ENCODE measurements at regions not wholly inside any gene's neighbourhood (a gene's known extent, or its start where the extent isn't known, plus 50 kb on each side); places are given as distances from the start of the nearest gene placed in this dataset.
A peak's percentile ranks its signal among the peaks of the same experiment; 100 is the strongest.
"Not testable (repeated sequence)": the region's sequence is repeated elsewhere in the genome, so short reads cannot be mapped to it uniquely, and the experiment has no call there.

- peaks cover 30% of the 10 kb centered on the region for H3K27me3 Mint-ChIP-seq
- peaks cover 4% of the 10 kb centered on the region for H3K4me1 Mint-ChIP-seq
- ATAC-seq (no peak), DNase-seq (no peak)
- no peak overlapping the region for H3K4me3 Mint-ChIP-seq
- no peak overlapping the region for H3K27ac Mint-ChIP-seq
- H3K9me3 Mint-ChIP-seq, result peaks cover 0 to 5% of the 10 kb centered on the region in 2 donors
These were observed 76.1 kb upstream of the CYP1B1 start for GRCh38 chr2:38152035-38152434.

GRCh38 chr2:38149531-38149930, 73.6 kb upstream of the CYP1B1 start:
- H3K9me3 Mint-ChIP-seq, result peaks cover 0 to 5% of the 10 kb centered on the region in 2 donors
- ATAC-seq (no peak), DNase-seq (no peak)
- H3K27ac Mint-ChIP-seq, result no peak overlapping the region
- H3K27me3 Mint-ChIP-seq, result peaks cover 10% of the 10 kb centered on the region
- H3K4me1 Mint-ChIP-seq, result peaks cover 14% of the 10 kb centered on the region
- H3K4me3 Mint-ChIP-seq, result no peak overlapping the region

- H3K4me1 Mint-ChIP-seq, result peaks cover 14% of the 10 kb centered on the region
- H3K9me3 Mint-ChIP-seq, result peaks cover 0 to 2% of the 10 kb centered on the region in 2 donors
- H3K27me3 Mint-ChIP-seq, result no peaks in the 10 kb centered on the region
- H3K4me3 Mint-ChIP-seq, result no peak overlapping the region
- no peak for ATAC-seq
- no peak for DNase-seq
- no peak overlapping the region for H3K27ac Mint-ChIP-seq
These were observed 72.5 kb upstream of the CYP1B1 start for GRCh38 chr2:38148501-38148900.

- H3K4me1 Mint-ChIP-seq, result peaks cover 14% of the 10 kb centered on the region
- no peaks in the 10 kb centered on the region for H3K27me3 Mint-ChIP-seq
- H3K27ac Mint-ChIP-seq, result peak overlapping the region; percentile 29 to 57
- no peaks in the 10 kb centered on the region for H3K9me3 Mint-ChIP-seq
- no peak for ATAC-seq
- no peak for DNase-seq
- H3K4me3 Mint-ChIP-seq, result peak overlapping the region; percentile 39 to 63
These were observed 71.6 kb upstream of the CYP1B1 start for GRCh38 chr2:38147333-38148121.

GRCh38 chr2:38146907-38147307, 71.0 kb upstream of the CYP1B1 start:
- peak in 1 of 2 donors; percentile 16 for DNase-seq
- Mint-ChIP-seq H3K27me3 (no peaks in the 10 kb centered on the region), H3K4me1 (peaks cover 14% of the 10 kb centered on the region), H3K9me3 (no peaks in the 10 kb centered on the region), H3K27ac (peak overlapping the region in 1 of 2 donors; percentile 29), H3K4me3 (peak overlapping the region; percentile 39 to 63)
- ATAC-seq, result peak; percentile 82

- peaks cover 14% of the 10 kb centered on the region for H3K4me1 Mint-ChIP-seq
- H3K4me3 Mint-ChIP-seq, result peak overlapping the region; percentile 8 to 63
- no peak overlapping the region for H3K27ac Mint-ChIP-seq
- no peaks in the 10 kb centered on the region for H3K27me3 Mint-ChIP-seq
- H3K9me3 Mint-ChIP-seq, result no peaks in the 10 kb centered on the region
- DNase-seq (peak; percentile 16 to 43), ATAC-seq (peak; percentile 86)
These were observed 70.4 kb upstream of the CYP1B1 start for GRCh38 chr2:38146275-38146906.

GRCh38 chr2:38145236-38145635, 69.3 kb upstream of the CYP1B1 start:
- no peaks in the 10 kb centered on the region for H3K9me3 Mint-ChIP-seq
- no peak overlapping the region for H3K27ac Mint-ChIP-seq
- H3K4me1 Mint-ChIP-seq, result peaks cover 14% of the 10 kb centered on the region
- H3K4me3 Mint-ChIP-seq, result no peak overlapping the region
- ATAC-seq (no peak), DNase-seq (no peak)
- H3K27me3 Mint-ChIP-seq, result no peaks in the 10 kb centered on the region

- no peak overlapping the region for H3K4me3 Mint-ChIP-seq
- ATAC-seq, result no peak
- peaks cover 14% of the 10 kb centered on the region for H3K4me1 Mint-ChIP-seq
These were observed 66.7 kb upstream of the CYP1B1 start for GRCh38 chr2:38142627-38143026.

GRCh38 chr2:38141501-38141900, 65.5 kb upstream of the CYP1B1 start:
- peaks cover 5 to 7% of the 10 kb centered on the region in 2 donors for H3K9me3 Mint-ChIP-seq
- H3K27me3 Mint-ChIP-seq, result no peaks in the 10 kb centered on the region
- DNase-seq (no peak), ATAC-seq (no peak)
- H3K4me3 Mint-ChIP-seq, result no peak overlapping the region
- H3K4me1 Mint-ChIP-seq, result peaks cover 5% of the 10 kb centered on the region
- H3K27ac Mint-ChIP-seq, result no peak overlapping the region

More at GRCh38 chr2:38142627-38143026, 66.7 kb upstream of the CYP1B1 start:
- DNase-seq, result no peak
- Mint-ChIP-seq H3K9me3 (no peaks in the 10 kb centered on the region), H3K27ac (no peak overlapping the region), H3K27me3 (no peaks in the 10 kb centered on the region)

- H3K9me3 Mint-ChIP-seq, result peaks cover 14 to 23% of the 10 kb centered on the region in 2 donors
- H3K27me3 Mint-ChIP-seq, result peaks cover 14% of the 10 kb centered on the region
- DNase-seq, result no peak
- no peak for ATAC-seq
- no peak overlapping the region for H3K27ac Mint-ChIP-seq
- no peak overlapping the region for H3K4me3 Mint-ChIP-seq
- H3K4me1 Mint-ChIP-seq, result no peaks in the 10 kb centered on the region
These were observed 63.0 kb upstream of the CYP1B1 start for GRCh38 chr2:38138996-38139395.

- Mint-ChIP-seq H3K27me3 (peaks cover 14% of the 10 kb centered on the region), H3K4me3 (no peak overlapping the region), H3K4me1 (no peaks in the 10 kb centered on the region), H3K27ac (no peak overlapping the region), H3K9me3 (peaks cover 14 to 23% of the 10 kb centered on the region in 2 donors)
- ATAC-seq (no peak), DNase-seq (no peak)
These were observed 62.5 kb upstream of the CYP1B1 start for GRCh38 chr2:38138419-38138818.

GRCh38 chr2:38137958-38138357, 62.0 kb upstream of the CYP1B1 start:
- not testable (repeated sequence) for H3K27ac Mint-ChIP-seq, H3K4me1 Mint-ChIP-seq, H3K4me3 Mint-ChIP-seq, ATAC-seq, DNase-seq
- Mint-ChIP-seq H3K9me3 (peaks cover 14 to 23% of the 10 kb centered on the region in 2 donors), H3K27me3 (peaks cover 14% of the 10 kb centered on the region)

- DNase-seq, result no peak
- Mint-ChIP-seq H3K4me1 (no peaks in the 10 kb centered on the region), H3K4me3 (no peak overlapping the region), H3K27ac (no peak overlapping the region), H3K27me3 (peaks cover 14% of the 10 kb centered on the region), H3K9me3 (peaks cover 25 to 42% of the 10 kb centered on the region in 2 donors)
- ATAC-seq, result no peak
These were observed 55.7 kb upstream of the CYP1B1 start for GRCh38 chr2:38131676-38132075.

GRCh38 chr2:38130876-38131275, 54.9 kb upstream of the CYP1B1 start:
- Mint-ChIP-seq H3K27ac (no peak overlapping the region), H3K4me1 (no peaks in the 10 kb centered on the region), H3K9me3 (peaks cover 28 to 45% of the 10 kb centered on the region in 2 donors), H3K4me3 (no peak overlapping the region), H3K27me3 (peaks cover 8% of the 10 kb centered on the region)
- ATAC-seq (no peak), DNase-seq (no peak)

- DNase-seq (no peak), ATAC-seq (no peak)
- Mint-ChIP-seq H3K27me3 (no peaks in the 10 kb centered on the region), H3K4me3 (no peak overlapping the region), H3K4me1 (no peaks in the 10 kb centered on the region), H3K9me3 (peaks cover 19 to 36% of the 10 kb centered on the region in 2 donors), H3K27ac (no peak overlapping the region)
These were observed 54.0 kb upstream of the CYP1B1 start for GRCh38 chr2:38129987-38130386.

- no peak overlapping the region for H3K4me3 Mint-ChIP-seq
- ATAC-seq (no peak), DNase-seq (no peak)
- no peak overlapping the region for H3K27ac Mint-ChIP-seq
- no peaks in the 10 kb centered on the region for H3K4me1 Mint-ChIP-seq
- H3K9me3 Mint-ChIP-seq, result peaks cover 19 to 34% of the 10 kb centered on the region in 2 donors
- no peaks in the 10 kb centered on the region for H3K27me3 Mint-ChIP-seq
These were observed 53.5 kb upstream of the CYP1B1 start for GRCh38 chr2:38129481-38129880.
